Osteoblast (primary cell): ENCODE measurements at regions not wholly inside any gene's neighbourhood (a gene's known extent, or its start where the extent isn't known, plus 50 kb on each side); places are given as distances from the start of the nearest gene placed in this dataset.

Source experiments
- DNase-seq: peaks from one replicate; pipeline ENCODE4 v3.0.0; 2011; ENCODE audit warnings: low spot score, mixed read lengths; ENCODE audit not compliant: insufficient read length; ENCODE audit errors: missing footprints
- H2AFZ ChIP-seq: 2 replicates; pipeline ENCODE4 v1.6.0; 2011; ENCODE audit warnings: mild to moderate bottlenecking, low read length
- H3K27ac ChIP-seq: 2 replicates; pipeline ENCODE4 v1.5.1; 2011; ENCODE audit warnings: mild to moderate bottlenecking, low read depth, low read length, moderate library complexity
- H3K27me3 ChIP-seq: 2 replicates; pipeline ENCODE4 v1.6.0; 2012; ENCODE audit warnings: mild to moderate bottlenecking, control low read depth, inconsistent platforms, low read length, moderate library complexity; ENCODE audit not compliant: insufficient read depth
- H3K36me3 ChIP-seq: 2 replicates; pipeline ENCODE4 v1.5.1; 2011; ENCODE audit warnings: mild to moderate bottlenecking, low read length, control low read depth, moderate library complexity; ENCODE audit not compliant: insufficient read depth
- H3K4me1 ChIP-seq: 2 replicates; pipeline ENCODE4 v1.5.1; 2011; ENCODE audit warnings: mild to moderate bottlenecking, low read length, control low read depth, moderate library complexity; ENCODE audit not compliant: insufficient read depth
- H3K4me2 ChIP-seq: 2 replicates; pipeline ENCODE4 v1.6.0; 2011; ENCODE audit warnings: mild to moderate bottlenecking, low read length; ENCODE audit not compliant: insufficient read depth
- H3K4me3 ChIP-seq: fragments of 200-600 bp; sonication (generic); 3 replicates; pipeline ENCODE4 v1.5.1; 2012; ENCODE audit warnings: mild to moderate bottlenecking, low read length, inconsistent platforms; ENCODE audit not compliant: insufficient read depth
- H3K79me2 ChIP-seq: 2 replicates; pipeline ENCODE4 v1.6.0; 2012; ENCODE audit warnings: mild to moderate bottlenecking, low read length, control low read depth, inconsistent platforms; ENCODE audit not compliant: insufficient read depth
- H3K9me3 ChIP-seq: 2 replicates; pipeline ENCODE4 v1.5.1; 2011; ENCODE audit warnings: low read depth, low read length, control low read depth
- H4K20me1 ChIP-seq: 2 replicates; pipeline ENCODE4 v1.6.0; 2012; ENCODE audit warnings: mild to moderate bottlenecking, low read length, control low read depth; ENCODE audit not compliant: insufficient read depth
- CTCF ChIP-seq: IDR thresholded peaks from 2 replicates; pipeline ENCODE4 v1.5.1; 2011; ENCODE audit warnings: mild to moderate bottlenecking, low read depth, low read length, moderate library complexity; ENCODE audit errors: extremely low read depth

- H2AFZ ChIP-seq, result no peak overlapping the region
- no peaks in the 10 kb centered on the region for H3K36me3 ChIP-seq
- no peaks in the 10 kb centered on the region for H3K4me1 ChIP-seq
- H3K4me2 ChIP-seq, result no peak overlapping the region
- no peaks in the 10 kb centered on the region for H3K27me3 ChIP-seq
- no peak overlapping the region for H3K27ac ChIP-seq
- H3K9me3 ChIP-seq, result no peaks in the 10 kb centered on the region
- no peak overlapping the region for H3K4me3 ChIP-seq
- H3K79me2 ChIP-seq, result no peaks in the 10 kb centered on the region
- DNase-seq, result no peak
- TF ChIP-seq CTCF, result no peak
- no peaks in the 10 kb centered on the region for H4K20me1 ChIP-seq
These were observed 77.9 kb upstream of the AVPR1A start for GRCh38 chr12:63228853-63229252.

GRCh38 chr12:63226792-63227463, 75.9 kb upstream of the AVPR1A start:
- Histone ChIP-seq H3K4me2 (no peak overlapping the region), H3K36me3 (no peaks in the 10 kb centered on the region), H3K27me3 (no peaks in the 10 kb centered on the region), H4K20me1 (no peaks in the 10 kb centered on the region), H3K4me1 (no peaks in the 10 kb centered on the region), H2AFZ (no peak overlapping the region), H3K4me3 (no peak overlapping the region), H3K9me3 (no peaks in the 10 kb centered on the region), H3K27ac (no peak overlapping the region), H3K79me2 (no peaks in the 10 kb centered on the region)
- TF ChIP-seq CTCF, result no peak
- peak; percentile 13 for DNase-seq

GRCh38 chr12:63224396-63224795, 73.4 kb upstream of the AVPR1A start:
- no peak overlapping the region for H3K27ac ChIP-seq

GRCh38 chr12:63223128-63223527, 72.1 kb upstream of the AVPR1A start:
- no peaks in the 10 kb centered on the region for H3K27me3 ChIP-seq
- no peak for DNase-seq
- H3K9me3 ChIP-seq, result no peaks in the 10 kb centered on the region
- no peak overlapping the region for H3K4me2 ChIP-seq
- no peaks in the 10 kb centered on the region for H3K36me3 ChIP-seq
- no peak overlapping the region for H2AFZ ChIP-seq
- no peak overlapping the region for H3K27ac ChIP-seq
- H3K4me1 ChIP-seq, result no peaks in the 10 kb centered on the region
- TF ChIP-seq CTCF, result no peak
- H3K79me2 ChIP-seq, result no peaks in the 10 kb centered on the region
- no peak overlapping the region for H3K4me3 ChIP-seq
- H4K20me1 ChIP-seq, result no peaks in the 10 kb centered on the region

More at GRCh38 chr12:63224396-63224795, 73.4 kb upstream of the AVPR1A start:
- Histone ChIP-seq H3K27me3 (no peaks in the 10 kb centered on the region), H3K4me1 (no peaks in the 10 kb centered on the region), H3K4me3 (no peak overlapping the region), H2AFZ (no peak overlapping the region), H3K9me3 (no peaks in the 10 kb centered on the region), H3K79me2 (no peaks in the 10 kb centered on the region), H4K20me1 (no peaks in the 10 kb centered on the region), H3K4me2 (no peak overlapping the region), H3K36me3 (no peaks in the 10 kb centered on the region)
- no peak for DNase-seq
- no peak for TF ChIP-seq CTCF
